K562 (cell line): ENCODE measurements at regions not wholly inside any gene's neighbourhood (a gene's known extent, or its start where the extent isn't known, plus 50 kb on each side); places are given as distances from the start of the nearest gene placed in this dataset.

ENCODE experiments used
- ATAC-seq: fragments of 200-7000 bp; cut with Tn5 transposase; 3 replicates; pipeline ENCODE4 v1.9.1; 2020; ENCODE audit warnings: moderate library complexity
- BruUV-seq: library from RNA; stranded (reverse); fragments of 400-500 nt; replicated peaks from 2 replicates; lab custom pipeline; 2021; lab: Mats Ljungman, UMichigan
- CTCF ChIA-PET: fragments of 300-600 bp; formaldehyde crosslinking; extraction: SDS; loops from one replicate; lab custom pipeline; 2021; ENCODE audit warnings: low intra/inter-chr PET ratio; lab: Yijun Ruan, JAX
- POLR2A ChIA-PET: fragments of 300-600, 350-650 bp; sonication (Branson Sonifier 250); formaldehyde crosslinking; extraction: SDS; loops from one replicate; lab custom pipeline; 2021; ENCODE audit warnings: antibody characterized with exemption, inconsistent platforms; lab: Yijun Ruan, JAX
- DNase-seq, 4 experiments: peaks; one replicate each; pipeline versions ENCODE4 v3.0.0 to v3.0.0-alpha.2; 2011 to 2018; ENCODE audit warnings: low spot score in 3 of 4, mixed read lengths in 3 of 4; ENCODE audit errors: extremely low read depth in 1 of 4
- FAIRE-seq: peaks from 2 replicates; lab custom pipeline; 2011; peaks lifted over from hg19 to GRCh38; lab: Jason Lieb, UNC
- H2AFZ ChIP-seq: 2 replicates; pipeline ENCODE4 v1.6.0; 2011; ENCODE audit warnings: low read depth, low read length, control low read depth, inconsistent platforms
- H3K27ac ChIP-seq: fragments of 200-600 bp; 3 replicates; pipeline ENCODE4 v1.8.0; 2011; ENCODE audit warnings: low read depth, mild to moderate bottlenecking, control low read depth, inconsistent platforms, low read length, moderate library complexity, mixed read lengths; ENCODE audit errors: extremely low read depth
- H3K27me3 ChIP-seq, 2 experiments: fragments of 300-600 bp in 1 of 2; 2 replicates in 1 of 2; 3 replicates in 1 of 2; pipeline versions ENCODE4 v1.6.0 to v1.8.0; 2011; ENCODE audit warnings: inconsistent platforms in 2 of 2, low read length in 2 of 2, mild to moderate bottlenecking in 1 of 2, mixed read lengths in 1 of 2, moderate library complexity in 1 of 2; ENCODE audit not compliant: control insufficient read depth in 2 of 2, insufficient read depth in 2 of 2
- H3K36me3 ChIP-seq: fragments of 300-600 bp; 3 replicates; pipeline ENCODE4 v1.8.0; 2011; ENCODE audit warnings: mild to moderate bottlenecking, low read length, inconsistent platforms; ENCODE audit not compliant: control insufficient read depth, insufficient read depth
- H3K4me1 ChIP-seq, 2 experiments: fragments of 200-600 bp in 1 of 2; replicated peaks in 1 of 2; 2 replicates in 1 of 2; 3 replicates in 1 of 2; pipeline versions ENCODE4 v1.5.1 to v1.8.0; 2011; ENCODE audit warnings: inconsistent platforms in 2 of 2, low read length in 2 of 2, mild to moderate bottlenecking in 1 of 2, mixed read lengths in 1 of 2, moderate library complexity in 1 of 2; ENCODE audit not compliant: control insufficient read depth in 2 of 2, insufficient read depth in 2 of 2
- H3K4me2 ChIP-seq: 2 replicates; pipeline ENCODE4 v1.6.1; 2011; ENCODE audit warnings: low read length, control low read depth, inconsistent platforms, mixed read lengths; ENCODE audit not compliant: insufficient read depth
- H3K4me3 ChIP-seq: fragments of 200-600 bp; sonication (generic), shearing (Covaris generic); 2 replicates; pipeline ENCODE4 v1.5.1; 2016; ENCODE audit warnings: control low read depth, inconsistent platforms
- H3K79me2 ChIP-seq: fragments of 200-600 bp; 3 replicates; pipeline ENCODE4 v1.8.0; 2011; ENCODE audit warnings: low read length, inconsistent platforms; ENCODE audit not compliant: control insufficient read depth, insufficient read depth
- H3K9ac ChIP-seq, 2 experiments: 2 replicates each; pipeline versions ENCODE4 v1.6.0 to v1.6.1; 2011; ENCODE audit warnings: low read depth in 2 of 2, low read length in 2 of 2, control low read depth in 1 of 2, inconsistent platforms in 1 of 2, mild to moderate bottlenecking in 1 of 2, mixed read lengths in 1 of 2; ENCODE audit not compliant: insufficient read depth in 1 of 2
- H3K9me1 ChIP-seq: one replicate; pipeline ENCODE4 v1.6.0; 2011; ENCODE audit warnings: inconsistent platforms, mild to moderate bottlenecking, low read length, moderate library complexity; ENCODE audit not compliant: control insufficient read depth, insufficient read depth
- H3K9me3 ChIP-seq: replicated peaks from 2 replicates; pipeline ENCODE4 v1.5.1; 2011; ENCODE audit warnings: low read depth, low read length, inconsistent platforms; ENCODE audit not compliant: control insufficient read depth, insufficient read depth
- H4K20me1 ChIP-seq: replicated peaks from 2 replicates; pipeline ENCODE4 v1.6.1; 2011; ENCODE audit warnings: low read length, inconsistent platforms, mixed read lengths; ENCODE audit not compliant: control insufficient read depth, insufficient read depth
- CEBPB ChIP-seq: fragments of 450-650 bp; IDR thresholded peaks from 2 replicates; pipeline ENCODE4 v1.6.1; 2016; ENCODE audit warnings: missing genetic modification characterization, missing compliant biosample characterization
- CSDE1 ChIP-seq, 2 experiments: fragments of 450-650 bp; IDR thresholded peaks; 2 replicates each; pipeline ENCODE4 v1.6.1; 2016; ENCODE audit warnings: mild to moderate bottlenecking in 1 of 2
- DPF2 ChIP-seq: fragments of 450-650 bp; IDR thresholded peaks from 2 replicates; pipeline ENCODE4 v1.6.1; 2016
- HMG20A ChIP-seq: fragments of 450-650 bp; formaldehyde crosslinking; conservative IDR thresholded peaks from 2 replicates; pipeline ENCODE4 v1.4.0; 2020; ENCODE audit warnings: mild to moderate bottlenecking, mixed read lengths
- NFATC3 ChIP-seq: fragments of 450-650 bp; IDR thresholded peaks from 2 replicates; pipeline ENCODE4 v1.6.1; 2017; ENCODE audit warnings: mild to moderate bottlenecking
- POLR3A ChIP-seq: IDR thresholded peaks from 2 replicates; pipeline ENCODE4 v1.6.1; 2011; ENCODE audit warnings: borderline replicate concordance, mild to moderate bottlenecking, moderate library complexity; ENCODE audit not compliant: insufficient read length, insufficient read depth; ENCODE audit errors: extremely low read depth
- PYGO2 ChIP-seq: fragments of 450-650 bp; IDR thresholded peaks from 2 replicates; pipeline ENCODE4 v1.6.1; 2016; ENCODE audit warnings: mild to moderate bottlenecking, missing genetic modification characterization, moderate library complexity, missing compliant biosample characterization
- RAD51 ChIP-seq: fragments of 450-650 bp; IDR thresholded peaks from 2 replicates; pipeline ENCODE4 v1.7.1; 2016; ENCODE audit warnings: low read depth, mild to moderate bottlenecking, borderline replicate concordance
- RBBP5 ChIP-seq: fragments of 200-600 bp; sonication (generic); IDR thresholded peaks from 2 replicates; pipeline ENCODE4 v1.6.1; 2012; ENCODE audit warnings: borderline replicate concordance, mild to moderate bottlenecking, low read length, control low read depth, inconsistent platforms; ENCODE audit not compliant: insufficient read depth, poor library complexity, severe bottlenecking
- SMAD4 ChIP-seq: fragments of 250-450 bp; sonication (Bioruptor Pico); conservative IDR thresholded peaks from 2 replicates; pipeline ENCODE4 v1.8.0; 2021; ENCODE audit warnings: inconsistent platforms, mild to moderate bottlenecking, moderate library complexity
- SREBF2 ChIP-seq: sonication (generic); formaldehyde crosslinking; IDR thresholded peaks from 2 replicates; pipeline ENCODE4 v1.4.0; 2020; ENCODE audit warnings: mild to moderate bottlenecking, missing genetic modification reagents
- STAT5A ChIP-seq: IDR thresholded peaks from 2 replicates; pipeline ENCODE4 v1.6.1; 2012; ENCODE audit warnings: low read length, inconsistent platforms, borderline replicate concordance
- TARDBP ChIP-seq: fragments of 450-650 bp; IDR thresholded peaks from 2 replicates; pipeline ENCODE4 v1.6.1; 2016
- ZFP1 ChIP-seq: fragments of 450-650 bp; formaldehyde crosslinking; IDR thresholded peaks from 2 replicates; pipeline ENCODE4 v1.4.0; 2020; ENCODE audit warnings: mild to moderate bottlenecking, mixed read lengths
- ZNF24 ChIP-seq: fragments of 450-650 bp; IDR thresholded peaks from 2 replicates; pipeline ENCODE4 v1.6.1; 2016
- ZNF584 ChIP-seq: fragments of 200-800 bp; sonication (Bioruptor generic); IDR thresholded peaks from 2 replicates; pipeline ENCODE4 v1.6.1; 2016; ENCODE audit warnings: low read depth, mild to moderate bottlenecking, missing genetic modification characterization, missing compliant biosample characterization
- WGBS: fragments of 100-300 bp; shearing (Covaris generic); methylation state at CpG from one replicate; pipeline ENCODE4 v1.1.6; 2016; ENCODE audit warnings: low coverage, mixed read lengths; ENCODE audit not compliant: insufficient coverage; ENCODE audit errors: missing lambda C conversion rate; 5-methylcytosine and 5-hydroxymethylcytosine counted together
- in situ Hi-C: fragments of 300-500 bp; cut with MboI; formaldehyde crosslinking; loops from 4 replicates; pipeline ENCODE4 v1.15.0; 2018; ENCODE audit warnings: inconsistent platforms, mixed read lengths
- intact Hi-C: fragments of 100-400 bp; cut with micrococcal nuclease; formaldehyde crosslinking; loops from 2 replicates; pipeline ENCODE4 v1.14.2; 2022
- TF ChIP-seq, protein P1 (sequence below), 2 experiments: fragments of 450-650 bp; conservative IDR thresholded peaks; 2 replicates each; pipeline ENCODE4 v1.6.1; 2017; ENCODE audit warnings: mild to moderate bottlenecking in 2 of 2, moderate library complexity in 2 of 2
- TF ChIP-seq, protein P2 (sequence below): fragments of 450-650 bp; IDR thresholded peaks from 2 replicates; pipeline ENCODE4 v1.6.1; 2016; ENCODE audit warnings: low read depth, mild to moderate bottlenecking, moderate library complexity
- TF ChIP-seq, protein P3 (sequence below): sonication (generic); formaldehyde crosslinking; IDR thresholded peaks from 2 replicates; pipeline ENCODE4 v1.8.0; 2022; ENCODE audit warnings: missing genetic modification reagents, mild to moderate bottlenecking, moderate library complexity, borderline replicate concordance

DNA sequence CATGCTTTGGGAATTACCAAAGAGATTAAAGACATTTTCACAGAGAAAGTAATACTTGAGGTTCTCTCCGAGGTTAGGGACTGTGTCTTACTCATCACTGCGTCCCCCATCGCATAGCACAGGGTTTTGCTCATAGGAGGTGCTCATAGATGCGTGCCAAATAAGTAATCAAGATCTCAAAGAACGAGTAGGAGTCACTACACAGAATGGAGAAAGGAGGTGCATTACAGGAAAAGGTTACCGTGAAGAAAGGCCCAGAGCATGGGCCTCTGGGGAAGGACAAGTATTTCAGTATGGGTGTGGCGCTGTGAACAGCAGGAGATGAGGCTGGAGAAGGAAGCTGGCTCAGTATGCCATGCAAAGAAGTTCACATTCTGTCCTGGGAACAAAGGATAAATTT lies 182.4 kb downstream of the ACTL7B start (continued):
- TF ChIP-seq, protein P1, sequence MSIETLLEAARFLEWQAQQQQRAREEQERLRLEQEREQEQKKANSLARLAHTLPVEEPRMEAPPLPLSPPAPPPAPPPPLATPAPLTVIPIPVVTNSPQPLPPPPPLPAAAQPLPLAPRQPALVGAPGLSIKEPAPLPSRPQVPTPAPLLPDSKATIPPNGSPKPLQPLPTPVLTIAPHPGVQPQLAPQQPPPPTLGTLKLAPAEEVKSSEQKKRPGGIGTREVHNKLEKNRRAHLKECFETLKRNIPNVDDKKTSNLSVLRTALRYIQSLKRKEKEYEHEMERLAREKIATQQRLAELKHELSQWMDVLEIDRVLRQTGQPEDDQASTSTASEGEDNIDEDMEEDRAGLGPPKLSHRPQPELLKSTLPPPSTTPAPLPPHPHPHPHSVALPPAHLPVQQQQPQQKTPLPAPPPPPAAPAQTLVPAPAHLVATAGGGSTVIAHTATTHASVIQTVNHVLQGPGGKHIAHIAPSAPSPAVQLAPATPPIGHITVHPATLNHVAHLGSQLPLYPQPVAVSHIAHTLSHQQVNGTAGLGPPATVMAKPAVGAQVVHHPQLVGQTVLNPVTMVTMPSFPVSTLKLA (conservative IDR thresholded peaks at IDR 0.05): no peak

DNA sequence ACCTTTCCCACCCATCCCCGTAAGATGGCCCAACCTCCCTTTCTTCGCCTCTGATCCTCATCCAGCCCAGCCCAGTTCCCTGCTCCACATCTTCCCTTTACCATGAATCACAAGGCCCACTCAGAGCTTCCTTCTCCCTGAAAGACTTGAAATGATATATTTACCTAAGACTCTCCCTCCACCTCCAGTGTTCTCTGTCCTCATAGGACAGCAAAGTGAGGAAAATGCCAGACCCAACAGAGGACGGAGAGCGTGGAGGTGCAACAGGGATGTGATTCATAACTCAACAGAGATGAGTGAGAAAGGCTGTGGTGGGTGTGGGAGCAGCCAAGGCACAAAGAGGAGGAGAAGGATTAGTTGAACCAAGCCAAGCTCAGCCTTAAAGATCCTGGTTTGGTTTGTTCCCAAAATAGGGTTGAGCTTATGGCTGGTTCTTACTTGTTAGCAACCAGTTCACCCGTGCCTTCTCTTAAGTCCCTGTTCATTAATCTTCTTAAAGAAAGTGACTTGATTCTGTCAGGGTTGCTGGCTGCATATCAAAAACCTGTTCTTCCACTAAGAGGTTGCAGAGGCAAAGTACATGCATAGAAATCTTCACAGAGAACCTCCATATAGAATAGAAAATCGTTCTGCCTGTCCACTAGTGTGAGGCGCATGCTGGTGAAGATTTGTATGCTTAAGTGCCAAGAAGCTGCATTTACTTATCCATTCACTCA lies 183.2 kb downstream of the ACTL7B start:
- Histone ChIP-seq H3K4me1 (no peaks in the 10 kb centered on the region), H2AFZ (no peak overlapping the region), H3K27ac (no peak overlapping the region), H3K4me2 (no peak overlapping the region), H3K36me3 (no peaks in the 10 kb centered on the region), H3K27me3 (no peaks in the 10 kb centered on the region), H4K20me1 (peaks cover 3% of the 10 kb centered on the region; the same call in 1 of the 2 replicates), H3K9me1 (no peaks in the 10 kb centered on the region), H3K9ac (no peak overlapping the region), H3K79me2 (no peaks in the 10 kb centered on the region), H3K9me3 (no peaks in the 10 kb centered on the region), H3K4me3 (no peak overlapping the region)
- CTCF ChIA-PET: no interaction called here
- POLR2A ChIA-PET: interaction anchor here (0.6 kb wide), 1 partner anchor 202 kb away, joined by 3 read pairs; no protein-coding TSS in a partner anchor
- intact Hi-C loops (no loop called here), in situ Hi-C loops (no loop called here)
- FAIRE-seq (no peak), ATAC-seq (no peak), DNase-seq (no peak)
- 1% methylated on average over 7 of the region's 7 CpGs for WGBS
- BruUV-seq: no TSS peak
- TF ChIP-seq NFATC3: no peak
- TF ChIP-seq ZFP1: no peak
- no peak for TF ChIP-seq CEBPB (tag)
- TF ChIP-seq POLR3A: no peak
- no peak for TF ChIP-seq SMAD4 (CRISPR knock-in tag)
- TF ChIP-seq ZNF584 (CRISPR knock-in tag): no peak
- no peak for TF ChIP-seq RAD51
- TF ChIP-seq SREBF2 (CRISPR knock-in tag): no peak
- TF ChIP-seq, protein P2, sequence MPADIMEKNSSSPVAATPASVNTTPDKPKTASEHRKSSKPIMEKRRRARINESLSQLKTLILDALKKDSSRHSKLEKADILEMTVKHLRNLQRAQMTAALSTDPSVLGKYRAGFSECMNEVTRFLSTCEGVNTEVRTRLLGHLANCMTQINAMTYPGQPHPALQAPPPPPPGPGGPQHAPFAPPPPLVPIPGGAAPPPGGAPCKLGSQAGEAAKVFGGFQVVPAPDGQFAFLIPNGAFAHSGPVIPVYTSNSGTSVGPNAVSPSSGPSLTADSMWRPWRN: no peak
- TF ChIP-seq DPF2: no peak
- TF ChIP-seq, protein P3, sequence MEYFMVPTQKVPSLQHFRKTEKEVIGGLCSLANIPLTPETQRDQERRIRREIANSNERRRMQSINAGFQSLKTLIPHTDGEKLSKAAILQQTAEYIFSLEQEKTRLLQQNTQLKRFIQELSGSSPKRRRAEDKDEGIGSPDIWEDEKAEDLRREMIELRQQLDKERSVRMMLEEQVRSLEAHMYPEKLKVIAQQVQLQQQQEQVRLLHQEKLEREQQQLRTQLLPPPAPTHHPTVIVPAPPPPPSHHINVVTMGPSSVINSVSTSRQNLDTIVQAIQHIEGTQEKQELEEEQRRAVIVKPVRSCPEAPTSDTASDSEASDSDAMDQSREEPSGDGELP: no peak
- no peak for TF ChIP-seq ZNF24
- no peak for TF ChIP-seq PYGO2 (tag)
- TF ChIP-seq CSDE1 (IDR thresholded peaks at IDR 0.05): no peak
- TF ChIP-seq HMG20A (CRISPR knock-in tag): no peak
- no peak for TF ChIP-seq STAT5A
- TF ChIP-seq RBBP5: no peak
- TF ChIP-seq TARDBP: no peak
